ENCODE measurements at regions not wholly inside any gene's neighbourhood (a gene's known extent, or its start where the extent isn't known, plus 50 kb on each side); places are given as distances from the start of the nearest gene placed in this dataset.

- TF ChIP-seq CTCF (conservative IDR thresholded peaks at IDR 0.05 in 1 of 2, IDR thresholded peaks at IDR 0.05 in 1 of 2; ENCODE audit: extremely low read depth in 1 of 2, insufficient read depth in 1 of 2, low read depth in 1 of 2, low read length in 2 of 2) (no peak), EZH2 (IDR thresholded peaks at IDR 0.05; ENCODE audit: borderline replicate concordance, low read length) (no peak)
Measured at GRCh38 chr9:89912605-89912953, 307.8 kb downstream of the GADD45G start.

Measured in mammary epithelial cell (primary cell).